OCI-LY7 (cell line): ENCODE measurements at regions not wholly inside any gene's neighbourhood (a gene's known extent, or its start where the extent isn't known, plus 50 kb on each side); places are given as distances from the start of the nearest gene placed in this dataset.

Experiments used
- CTCF ChIP-seq: fragments of 200-600 bp; sonication (generic); conservative IDR thresholded peaks from 2 replicates; pipeline ENCODE4 v1.5.1; 2014; ENCODE audit warnings: mild to moderate bottlenecking, antibody characterized with exemption, low read length, moderate library complexity, mixed read lengths
- EZH2phosphoT487 ChIP-seq: fragments of 200-600 bp; sonication (generic); IDR thresholded peaks from 2 replicates; pipeline ENCODE4 v1.6.1; 2018; ENCODE audit warnings: low read depth, borderline replicate concordance, mild to moderate bottlenecking, mixed run types, antibody characterized with exemption, low read length, moderate library complexity, mixed read lengths

- TF ChIP-seq CTCF (no peak), EZH2phosphoT487 (no peak)
Measured at GRCh38 chr6:93886416-93886815, 467.1 kb upstream of the EPHA7 start.
